Common myeloid progenitor, CD34-positive (primary cell): ENCODE measurements at regions not wholly inside any gene's neighbourhood (a gene's known extent, or its start where the extent isn't known, plus 50 kb on each side); places are given as distances from the start of the nearest gene placed in this dataset.

ENCODE experiments used
- CTCF ChIA-PET: fragments of 350-600 bp; sonication (Branson Sonifier 250); formaldehyde crosslinking; loops from one replicate; lab custom pipeline; 2021; ENCODE audit warnings: antibody characterized with exemption; lab: Charles Lee
- POLR2A ChIA-PET: fragments of 350-600 bp; sonication (Branson Sonifier 250); formaldehyde crosslinking; loops from one replicate; lab custom pipeline; 2021; ENCODE audit warnings: antibody characterized with exemption; lab: Charles Lee
- DNase-seq, 3 donors: peaks; one replicate each; pipeline versions ENCODE4 v3.0.0 to v3.0.0-alpha.2; 2013
- H3K27ac ChIP-seq, 2 experiments: 1 replicate in 1 of 2; 2 replicates in 1 of 2; pipeline ENCODE4 v1.7.0; 2013; ENCODE audit warnings: inconsistent platforms in 2 of 2, low read length in 2 of 2, mild to moderate bottlenecking in 2 of 2, low read depth in 1 of 2, moderate library complexity in 1 of 2; ENCODE audit not compliant: severe bottlenecking in 2 of 2, insufficient read depth in 1 of 2, poor library complexity in 1 of 2
- H3K27me3 ChIP-seq, 5 experiments: replicated peaks in 2 of 5; 1 replicate in 3 of 5; 2 replicates in 2 of 5; pipeline versions ENCODE4 v1.6.1 to v1.7.0; 2013; ENCODE audit warnings: low read length in 4 of 5, mild to moderate bottlenecking in 2 of 5, moderate library complexity in 2 of 5, inconsistent platforms in 1 of 5; ENCODE audit not compliant: insufficient read depth in 5 of 5, control insufficient read depth in 4 of 5
- H3K36me3 ChIP-seq, 4 experiments: 1 replicate in 2 of 4; 2 replicates in 2 of 4; pipeline versions ENCODE4 v1.6.1 to v1.7.0; 2013; ENCODE audit warnings: low read length in 3 of 4, control low read depth in 1 of 4, mild to moderate bottlenecking in 1 of 4; ENCODE audit not compliant: control insufficient read depth in 4 of 4, insufficient read depth in 4 of 4
- H3K4me1 ChIP-seq, 4 experiments: 1 replicate in 3 of 4; 2 replicates in 1 of 4; pipeline versions ENCODE4 v1.6.1 to v1.7.1; 2013; ENCODE audit warnings: low read length in 3 of 4, mild to moderate bottlenecking in 3 of 4, control low read depth in 1 of 4, inconsistent platforms in 1 of 4, moderate library complexity in 1 of 4; ENCODE audit not compliant: control insufficient read depth in 4 of 4, insufficient read depth in 4 of 4; ENCODE audit errors: control extremely low read depth in 1 of 4
- H3K4me3 ChIP-seq, 7 experiments: 1 replicate in 4 of 7; 2 replicates in 3 of 7; pipeline versions ENCODE4 v1.5.1 to v1.7.0; 2013; ENCODE audit warnings: mild to moderate bottlenecking in 7 of 7, low read length in 6 of 7, moderate library complexity in 6 of 7, inconsistent platforms in 2 of 7, low read depth in 2 of 7, control low read depth in 1 of 7; ENCODE audit not compliant: insufficient read depth in 4 of 7, control insufficient read depth in 1 of 7; ENCODE audit errors: extremely low read depth in 1 of 7
- H3K9me3 ChIP-seq, 5 experiments: 1 replicate in 4 of 5; 2 replicates in 1 of 5; pipeline versions ENCODE4 v1.6.1 to v1.7.1; 2013; ENCODE audit warnings: low read length in 4 of 5, mild to moderate bottlenecking in 2 of 5, inconsistent platforms in 1 of 5, low read depth in 1 of 5, moderate library complexity in 1 of 5; ENCODE audit not compliant: control insufficient read depth in 4 of 5, insufficient read depth in 2 of 5; ENCODE audit errors: control extremely low read depth in 1 of 5
- WGBS: methylation state at CpG from one replicate; pipeline ENCODE4 v1.1.5; 2013; ENCODE audit not compliant: insufficient coverage; 5-methylcytosine and 5-hydroxymethylcytosine counted together

GRCh38 chr2:22350621-22351020 lies 1034.4 kb upstream of the KLHL29 start:
- Histone ChIP-seq H3K9me3 (no peaks in the 10 kb centered on the region), H3K36me3 (no peaks in the 10 kb centered on the region), H3K27ac (no peak overlapping the region), H3K4me1 (no peaks in the 10 kb centered on the region), H3K27me3 (no peaks in the 10 kb centered on the region), H3K4me3 (no peak overlapping the region)
- ChIA-PET POLR2A (no interaction called here), CTCF (no interaction called here)
- WGBS, result 98% methylated on average over 6 of the region's 7 CpGs
- no peak for DNase-seq

- ChIA-PET POLR2A (no interaction called here), CTCF (interaction anchor here (0.8 to 2.3 kb wide), 6 partner anchors 9 to 1105 kb away, joined by 3 to 10 read pairs (median 4); no protein-coding TSS in a partner anchor)
- no peak overlapping the region for H3K4me3 ChIP-seq
- peak; percentile 16 to 40 (median 26) for DNase-seq
- no peaks in the 10 kb centered on the region for H3K27me3 ChIP-seq
- no peaks in the 10 kb centered on the region for H3K4me1 ChIP-seq
- H3K36me3 ChIP-seq, result no peaks in the 10 kb centered on the region
- WGBS, result 55% methylated on average over 2 of the region's 4 CpGs
- no peaks in the 10 kb centered on the region for H3K9me3 ChIP-seq
- no peak overlapping the region for H3K27ac ChIP-seq
Observed at GRCh38 chr2:22355816-22356433, 1029.1 kb upstream of the KLHL29 start.

GRCh38 chr2:22359071-22359672 lies 1025.8 kb upstream of the KLHL29 start:
- no peaks in the 10 kb centered on the region for H3K4me1 ChIP-seq

GRCh38 chr2:22360735-22361374 lies 1024.1 kb upstream of the KLHL29 start:
- no peak overlapping the region for H3K4me3 ChIP-seq
- CTCF ChIA-PET, result interaction anchor here (0.5 kb wide), 1 partner anchor 8 kb away, joined by 3 read pairs; no protein-coding TSS in a partner anchor

More at GRCh38 chr2:22359071-22359672, 1025.8 kb upstream of the KLHL29 start:
- H3K27ac ChIP-seq, result no peak overlapping the region
- H3K27me3 ChIP-seq, result no peaks in the 10 kb centered on the region
- ChIA-PET CTCF (interaction anchor here (1.7 kb wide), 1 partner anchor 14 kb away, joined by 3 read pairs; no protein-coding TSS in a partner anchor), POLR2A (no interaction called here)
- no peaks in the 10 kb centered on the region for H3K36me3 ChIP-seq
- no peak overlapping the region for H3K4me3 ChIP-seq
- WGBS, result 52% methylated on average over 2 of the region's 2 CpGs
- no peaks in the 10 kb centered on the region for H3K9me3 ChIP-seq
- no peak for DNase-seq

GRCh38 chr2:22361571-22361970 lies 1023.4 kb upstream of the KLHL29 start:
- Histone ChIP-seq H3K36me3 (no peaks in the 10 kb centered on the region), H3K9me3 (no peaks in the 10 kb centered on the region), H3K27ac (no peak overlapping the region), H3K4me1 (no peaks in the 10 kb centered on the region), H3K4me3 (no peak overlapping the region), H3K27me3 (no peaks in the 10 kb centered on the region)
- WGBS, result no CpG with 5 or more reads among the region's 2 CpGs
- ChIA-PET CTCF (interaction anchor here (0.5 kb wide), 1 partner anchor 9 kb away, joined by 3 read pairs; no protein-coding TSS in a partner anchor), POLR2A (no interaction called here)
- DNase-seq, result no peak

More at GRCh38 chr2:22360735-22361374, 1024.1 kb upstream of the KLHL29 start:
- Histone ChIP-seq H3K36me3 (no peaks in the 10 kb centered on the region), H3K27ac (no peak overlapping the region), H3K27me3 (no peaks in the 10 kb centered on the region), H3K9me3 (no peaks in the 10 kb centered on the region), H3K4me1 (no peaks in the 10 kb centered on the region)
- DNase-seq, result no peak
- POLR2A ChIA-PET, result no interaction called here
- 56% methylated on average over 2 of the region's 4 CpGs for WGBS

GRCh38 chr2:22375096-22375495 lies 1009.9 kb upstream of the KLHL29 start:
- Histone ChIP-seq H3K4me3 (no peak overlapping the region), H3K4me1 (no peaks in the 10 kb centered on the region), H3K9me3 (no peaks in the 10 kb centered on the region), H3K36me3 (no peaks in the 10 kb centered on the region), H3K27me3 (no peaks in the 10 kb centered on the region), H3K27ac (no peak overlapping the region)
- POLR2A ChIA-PET, result no interaction called here
- CTCF ChIA-PET, result interaction anchor here (1.0 kb wide), 1 partner anchor 19 kb away, joined by 4 read pairs; no protein-coding TSS in a partner anchor
- 0% methylated on average over 1 of the region's 1 CpG for WGBS
- no peak for DNase-seq

GRCh38 chr2:22377268-22377667 lies 1007.7 kb upstream of the KLHL29 start:
- no peak for DNase-seq
- Histone ChIP-seq H3K27ac (no peak overlapping the region), H3K27me3 (no peaks in the 10 kb centered on the region), H3K36me3 (no peaks in the 10 kb centered on the region), H3K4me1 (no peaks in the 10 kb centered on the region), H3K4me3 (no peak overlapping the region), H3K9me3 (no peaks in the 10 kb centered on the region)
- CTCF ChIA-PET, result no interaction called here
- WGBS, result 76% methylated on average over 6 of the region's 6 CpGs
- POLR2A ChIA-PET, result no interaction called here
